Glutamatergic neuron (in vitro differentiated cells): ENCODE measurements at regions not wholly inside any gene's neighbourhood (a gene's known extent, or its start where the extent isn't known, plus 50 kb on each side); places are given as distances from the start of the nearest gene placed in this dataset.

ENCODE experiments used
- DNase-seq: peaks from one replicate; pipeline ENCODE4 v3.0.0; 2022
- H3K27ac Mint-ChIP-seq: one replicate; pipeline ENCODE4 v1.8.0; 2020; ENCODE audit warnings: mild to moderate bottlenecking, mixed read lengths, inconsistent platforms; ENCODE audit not compliant: unreplicated experiment
- H3K27me3 Mint-ChIP-seq: one replicate; pipeline ENCODE4 v1.8.0; 2020; ENCODE audit warnings: mild to moderate bottlenecking, moderate library complexity, mixed read lengths, inconsistent platforms; ENCODE audit not compliant: unreplicated experiment
- H3K36me3 Mint-ChIP-seq: one replicate; pipeline ENCODE4 v1.8.0; 2020; ENCODE audit warnings: mild to moderate bottlenecking, mixed read lengths, inconsistent platforms; ENCODE audit not compliant: unreplicated experiment
- H3K4me1 Mint-ChIP-seq: one replicate; pipeline ENCODE4 v1.8.0; 2020; ENCODE audit warnings: mild to moderate bottlenecking, low read depth, mixed read lengths, inconsistent platforms; ENCODE audit not compliant: unreplicated experiment
- H3K4me3 Mint-ChIP-seq: one replicate; pipeline ENCODE4 v1.8.0; 2020; ENCODE audit warnings: mild to moderate bottlenecking, mixed read lengths, inconsistent platforms; ENCODE audit not compliant: unreplicated experiment
- H3K9me3 Mint-ChIP-seq: one replicate; pipeline ENCODE4 v1.8.0; 2020; ENCODE audit warnings: mild to moderate bottlenecking, moderate library complexity, mixed read lengths, inconsistent platforms; ENCODE audit not compliant: unreplicated experiment
- CTCF ChIP-seq: fragments of 200-600 bp; sonication (generic); IDR thresholded peaks from one replicate; pipeline ENCODE4 v1.5.0; 2021; ENCODE audit not compliant: partially characterized antibody, unreplicated experiment

- H3K4me3 Mint-ChIP-seq, result no peak overlapping the region
Observed at GRCh38 chr10:88162852-88163251, 299.4 kb downstream of the PTEN start.

GRCh38 chr10:88163572-88163971 is 300.1 kb downstream of the PTEN start:
- Mint-ChIP-seq H3K4me1 (no peaks in the 10 kb centered on the region), H3K27me3 (no peaks in the 10 kb centered on the region), H3K36me3 (no peaks in the 10 kb centered on the region), H3K27ac (no peak overlapping the region), H3K9me3 (no peaks in the 10 kb centered on the region), H3K4me3 (no peak overlapping the region)
- TF ChIP-seq CTCF, result no peak
- DNase-seq, result no peak

More at GRCh38 chr10:88162852-88163251, 299.4 kb downstream of the PTEN start:
- peaks cover 3% of the 10 kb centered on the region for H3K4me1 Mint-ChIP-seq
- H3K9me3 Mint-ChIP-seq, result no peaks in the 10 kb centered on the region
- no peak overlapping the region for H3K27ac Mint-ChIP-seq
- H3K27me3 Mint-ChIP-seq, result no peaks in the 10 kb centered on the region
- DNase-seq, result no peak
- H3K36me3 Mint-ChIP-seq, result no peaks in the 10 kb centered on the region
- TF ChIP-seq CTCF, result no peak

- H3K9me3 Mint-ChIP-seq, result no peaks in the 10 kb centered on the region
- TF ChIP-seq CTCF, result no peak
- H3K27ac Mint-ChIP-seq, result no peak overlapping the region
- no peaks in the 10 kb centered on the region for H3K27me3 Mint-ChIP-seq
- no peaks in the 10 kb centered on the region for H3K4me1 Mint-ChIP-seq
- no peak for DNase-seq
- no peaks in the 10 kb centered on the region for H3K36me3 Mint-ChIP-seq
- no peak overlapping the region for H3K4me3 Mint-ChIP-seq
Observed at GRCh38 chr10:88164471-88164870, 301.0 kb downstream of the PTEN start.

- H3K27me3 Mint-ChIP-seq, result no peaks in the 10 kb centered on the region
- DNase-seq, result no peak
- no peak overlapping the region for H3K27ac Mint-ChIP-seq
- no peak for TF ChIP-seq CTCF
- H3K4me3 Mint-ChIP-seq, result no peak overlapping the region
- H3K36me3 Mint-ChIP-seq, result no peaks in the 10 kb centered on the region
- H3K4me1 Mint-ChIP-seq, result no peaks in the 10 kb centered on the region
- H3K9me3 Mint-ChIP-seq, result no peaks in the 10 kb centered on the region
Observed at GRCh38 chr10:88165849-88166271, 302.4 kb downstream of the PTEN start.

- Mint-ChIP-seq H3K4me3 (no peak overlapping the region), H3K27me3 (no peaks in the 10 kb centered on the region), H3K36me3 (no peaks in the 10 kb centered on the region), H3K27ac (no peak overlapping the region), H3K4me1 (no peaks in the 10 kb centered on the region), H3K9me3 (no peaks in the 10 kb centered on the region)
- no peak for DNase-seq
- no peak for TF ChIP-seq CTCF
Observed at GRCh38 chr10:88168171-88169036, 305.0 kb downstream of the PTEN start.
